Body of pancreas (tissue), 4 donors: ENCODE measurements at regions not wholly inside any gene's neighbourhood (a gene's known extent, or its start where the extent isn't known, plus 50 kb on each side); places are given as distances from the start of the nearest gene placed in this dataset.

Source experiments
- ATAC-seq: fragments of 150-250 bp; one replicate; pipeline ENCODE4 v1.9.1; 2016
- DNase-seq, 4 donors: peaks; one replicate each; pipeline ENCODE4 v3.0.0-alpha.2; 2019
- H3K27ac ChIP-seq, 4 donors: fragments of 200-600 bp; sonication (generic); 1 replicate in 3 of 4; 2 replicates in 1 of 4; pipeline versions ENCODE4 v1.5.1 to v1.6.1; 2016 to 2019; ENCODE audit warnings: mild to moderate bottlenecking in 1 of 4, mixed read lengths in 1 of 4, moderate library complexity in 1 of 4
- H3K27me3 ChIP-seq, 2 donors: fragments of 200-600 bp; sonication (generic); one replicate each; pipeline ENCODE4 v1.6.0; 2016; ENCODE audit warnings: mild to moderate bottlenecking in 1 of 2
- H3K36me3 ChIP-seq, 2 donors: fragments of 200-600 bp; sonication (generic); replicated peaks in 1 of 2; 2 replicates each; pipeline ENCODE4 v1.5.1; 2016; ENCODE audit warnings: low read depth in 2 of 2; ENCODE audit not compliant: insufficient read depth in 1 of 2
- H3K4me1 ChIP-seq: fragments of 200-600 bp; sonication (generic); one replicate; pipeline ENCODE4 v1.6.0; 2016
- H3K4me3 ChIP-seq, 2 donors: fragments of 200-600 bp; sonication (generic); 1 replicate in 1 of 2; 2 replicates in 1 of 2; pipeline ENCODE4 v1.5.1; 2016 to 2019
- H3K9me3 ChIP-seq, 3 donors: fragments of 200-600 bp; sonication (generic); 1 replicate in 2 of 3; 2 replicates in 1 of 3; pipeline ENCODE4 v1.5.1; 2016
- POLR2A ChIP-seq, 3 donors: fragments of 450-650 bp; IDR thresholded peaks; one replicate each; pipeline ENCODE4 v1.6.1; 2016; ENCODE audit warnings: antibody characterized with exemption in 3 of 3, mild to moderate bottlenecking in 2 of 3
- WGBS, 2 donors: methylation state at CpG; one replicate each; pipeline ENCODE4 v1.1.5; 2017; 5-methylcytosine and 5-hydroxymethylcytosine counted together
- intact Hi-C: fragments of 100-400 bp; cut with DNase I; formaldehyde crosslinking; loops from one replicate; pipeline ENCODE4 v1.15.1; 2023
- TF ChIP-seq, protein P1 (sequence below), 7 experiments: fragments of 450-650 bp in 4 of 7; fragments of 200-600 bp in 3 of 7; sonication (generic) in 3 of 7; IDR thresholded peaks; one replicate each; pipeline ENCODE4 v1.5.1; 2016 to 2019; ENCODE audit warnings: antibody characterized with exemption in 7 of 7

DNA sequence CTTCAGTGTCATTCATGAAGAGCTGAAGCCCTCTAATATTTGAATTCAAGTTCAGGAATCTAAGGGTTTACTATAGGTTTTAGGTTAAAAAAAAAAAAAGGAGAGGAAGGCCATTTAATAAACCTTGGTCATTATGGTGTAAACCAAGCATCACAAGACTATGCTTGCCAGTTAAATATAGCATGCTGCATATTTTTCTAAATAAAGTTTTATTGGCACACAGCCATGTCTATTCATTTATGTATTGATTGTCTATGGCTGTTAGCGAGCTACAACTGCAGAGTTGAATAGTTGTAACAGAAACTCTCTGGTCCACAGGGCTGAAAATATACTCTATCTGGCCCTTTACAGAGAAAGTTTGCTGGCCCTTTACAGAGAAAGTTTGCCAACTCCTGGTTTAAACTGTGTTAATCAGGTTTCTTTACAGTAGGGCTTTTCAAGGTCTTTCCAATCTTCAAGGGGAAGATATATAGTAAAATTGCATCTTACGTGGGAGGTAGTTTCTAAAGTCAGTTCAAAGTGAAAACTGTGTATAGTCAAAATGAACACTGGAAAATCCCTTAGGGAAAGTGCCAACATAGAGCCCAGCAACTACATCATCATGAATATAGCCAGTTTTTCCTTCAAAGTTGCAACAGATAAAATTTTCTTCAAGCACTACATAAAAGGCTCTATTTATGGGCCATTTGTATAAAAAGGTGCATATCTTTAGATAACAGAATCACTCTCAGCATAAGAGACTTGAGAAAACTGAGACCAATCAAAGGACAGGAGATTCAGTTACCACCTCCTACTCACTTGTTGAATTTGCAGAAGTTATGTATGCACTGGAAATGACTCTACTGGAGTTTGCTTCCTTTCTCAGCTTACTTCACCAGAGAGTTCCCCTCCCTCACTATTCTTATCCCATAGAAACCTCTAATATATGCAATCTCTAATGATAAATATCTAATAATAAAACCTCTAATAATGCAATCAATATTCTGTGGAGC is 49.7 kb upstream of the FRMD4B start:
- intact Hi-C loops, result no loop called here
- Histone ChIP-seq H3K36me3 (no peaks in the 10 kb centered on the region), H3K27me3 (no peaks in the 10 kb centered on the region), H3K4me1 (no peaks in the 10 kb centered on the region), H3K9me3 (no peaks in the 10 kb centered on the region), H3K27ac (no peak overlapping the region), H3K4me3 (no peak overlapping the region)
- ATAC-seq (no peak), DNase-seq (no peak)
- no peak for TF ChIP-seq POLR2A (IDR thresholded peaks at IDR 0.05)
- TF ChIP-seq, protein P1, sequence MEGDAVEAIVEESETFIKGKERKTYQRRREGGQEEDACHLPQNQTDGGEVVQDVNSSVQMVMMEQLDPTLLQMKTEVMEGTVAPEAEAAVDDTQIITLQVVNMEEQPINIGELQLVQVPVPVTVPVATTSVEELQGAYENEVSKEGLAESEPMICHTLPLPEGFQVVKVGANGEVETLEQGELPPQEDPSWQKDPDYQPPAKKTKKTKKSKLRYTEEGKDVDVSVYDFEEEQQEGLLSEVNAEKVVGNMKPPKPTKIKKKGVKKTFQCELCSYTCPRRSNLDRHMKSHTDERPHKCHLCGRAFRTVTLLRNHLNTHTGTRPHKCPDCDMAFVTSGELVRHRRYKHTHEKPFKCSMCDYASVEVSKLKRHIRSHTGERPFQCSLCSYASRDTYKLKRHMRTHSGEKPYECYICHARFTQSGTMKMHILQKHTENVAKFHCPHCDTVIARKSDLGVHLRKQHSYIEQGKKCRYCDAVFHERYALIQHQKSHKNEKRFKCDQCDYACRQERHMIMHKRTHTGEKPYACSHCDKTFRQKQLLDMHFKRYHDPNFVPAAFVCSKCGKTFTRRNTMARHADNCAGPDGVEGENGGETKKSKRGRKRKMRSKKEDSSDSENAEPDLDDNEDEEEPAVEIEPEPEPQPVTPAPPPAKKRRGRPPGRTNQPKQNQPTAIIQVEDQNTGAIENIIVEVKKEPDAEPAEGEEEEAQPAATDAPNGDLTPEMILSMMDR (IDR thresholded peaks at IDR 0.05), result no peak
- 49 to 53% methylated on average over 2 of the region's 2 CpGs for WGBS, 2 donors
